ENCODE measurements at regions not wholly inside any gene's neighbourhood (a gene's known extent, or its start where the extent isn't known, plus 50 kb on each side); places are given as distances from the start of the nearest gene placed in this dataset.

DNA sequence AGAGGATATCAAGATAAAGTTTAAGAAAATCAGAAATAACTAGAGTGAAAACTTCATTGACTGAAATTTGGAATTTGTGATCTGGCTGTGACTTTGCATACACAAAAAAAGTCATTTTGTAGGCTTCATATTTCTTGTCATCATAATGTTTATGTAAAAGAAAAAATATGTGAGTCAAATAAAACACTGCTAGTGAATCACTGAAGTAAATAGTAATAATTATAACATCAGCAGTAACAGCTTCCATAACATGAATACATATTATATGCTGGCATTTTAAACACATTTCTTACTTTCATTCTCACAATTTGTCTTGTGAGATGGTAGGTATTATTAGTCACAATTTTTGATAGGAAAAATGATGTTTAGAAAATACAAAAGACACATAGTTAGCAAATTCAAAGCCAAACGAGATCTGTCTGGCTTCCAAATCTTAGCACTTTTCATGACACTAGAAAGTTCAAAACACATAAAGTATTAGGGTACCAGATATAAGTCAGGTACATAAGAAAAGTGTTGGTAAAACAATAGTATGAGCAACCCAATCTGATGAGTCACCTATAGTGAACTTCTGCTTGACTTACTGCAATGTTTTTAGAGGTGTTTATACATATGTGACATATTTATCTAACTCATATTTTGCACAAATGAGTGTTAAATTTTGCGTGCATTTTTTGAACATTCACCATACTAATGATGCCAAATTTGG is 241.0 kb upstream of the SNX7 start:
- no peak for DNase-seq

DNA sequence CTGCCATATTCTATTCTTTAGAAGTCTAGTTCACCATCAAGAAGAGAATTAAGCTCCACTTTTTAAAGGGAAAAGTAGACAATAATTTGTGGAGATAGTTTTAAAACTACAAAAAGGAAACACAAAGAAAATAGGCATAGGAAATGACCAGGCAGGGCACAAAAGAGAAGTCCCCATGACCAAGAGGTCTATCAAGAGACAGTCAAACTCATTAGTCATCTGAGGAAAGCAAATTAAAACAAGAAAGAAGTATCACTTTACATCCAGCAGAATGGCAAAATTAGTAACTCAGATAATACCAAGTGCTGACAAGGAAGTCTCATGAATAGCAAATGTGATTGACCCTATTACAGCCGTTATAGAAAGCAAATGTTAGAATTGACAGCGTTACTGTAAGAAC is 243.7 kb upstream of the SNX7 start:
- DNase-seq = no peak

GRCh38 chr1:98410082-98410481 is 251.4 kb upstream of the SNX7 start:
- no peak for DNase-seq

DNA sequence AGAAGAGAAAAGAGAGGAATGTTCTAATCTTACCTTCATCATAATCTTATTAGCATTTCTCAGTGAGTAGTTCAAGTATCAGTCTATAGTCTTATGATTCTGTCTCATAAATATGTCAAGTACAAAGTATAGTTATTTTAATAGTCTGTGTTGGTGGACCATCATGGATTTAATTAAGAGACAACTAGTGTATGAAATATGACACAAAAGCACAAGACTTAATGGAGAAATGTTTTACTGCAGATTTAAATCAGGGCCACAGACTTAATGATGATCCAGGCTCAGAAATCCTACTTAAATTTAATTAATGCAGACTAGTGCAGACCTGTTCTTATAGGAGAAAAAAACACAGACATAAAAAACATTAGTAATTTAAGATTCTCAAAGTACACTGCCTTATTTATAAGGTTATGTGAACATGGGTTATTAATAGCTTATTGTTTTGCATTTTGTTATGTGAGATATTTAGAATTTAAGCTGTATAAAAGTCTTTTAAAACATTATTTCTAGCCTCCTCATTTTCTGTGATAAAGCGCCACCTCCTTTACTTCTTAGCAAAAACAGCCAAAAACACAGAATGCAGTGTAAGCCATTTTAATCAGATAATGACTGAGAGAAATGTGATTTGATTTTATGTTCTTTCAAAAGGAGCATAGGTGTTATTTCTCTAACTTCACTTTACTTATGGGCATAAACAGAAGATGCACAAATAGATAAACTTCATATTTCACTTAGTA is 255.0 kb upstream of the SNX7 start:
- no peak for DNase-seq

DNA sequence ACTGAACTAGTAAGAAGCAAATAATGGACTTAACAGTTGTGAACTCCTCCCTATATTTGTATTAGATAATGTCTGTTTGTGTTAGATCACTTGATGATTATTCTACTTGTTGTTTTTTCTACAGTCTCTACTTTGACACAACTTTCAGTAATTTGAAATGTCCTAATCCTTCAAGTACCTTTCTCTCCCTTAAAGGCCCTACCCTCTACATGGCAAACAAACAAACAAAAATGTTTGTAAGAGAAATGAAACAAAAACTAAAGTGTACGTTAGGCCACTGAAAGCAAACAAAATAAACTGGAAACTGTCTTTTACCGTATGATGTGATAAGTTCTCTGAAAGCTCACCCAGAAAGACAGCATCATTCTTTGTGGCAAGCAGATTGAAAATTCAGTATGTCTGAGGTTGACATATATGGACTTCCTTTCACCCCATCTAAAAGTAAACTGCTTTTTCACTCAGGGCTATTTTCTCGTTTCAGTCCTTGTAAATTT is 255.9 kb upstream of the SNX7 start:
- DNase-seq = no peak

- no peak for DNase-seq
Observed at GRCh38 chr1:98404866-98405265, 256.7 kb upstream of the SNX7 start.

- no peak for DNase-seq
Observed at GRCh38 chr1:98403963-98404480, 257.5 kb upstream of the SNX7 start.

DNA sequence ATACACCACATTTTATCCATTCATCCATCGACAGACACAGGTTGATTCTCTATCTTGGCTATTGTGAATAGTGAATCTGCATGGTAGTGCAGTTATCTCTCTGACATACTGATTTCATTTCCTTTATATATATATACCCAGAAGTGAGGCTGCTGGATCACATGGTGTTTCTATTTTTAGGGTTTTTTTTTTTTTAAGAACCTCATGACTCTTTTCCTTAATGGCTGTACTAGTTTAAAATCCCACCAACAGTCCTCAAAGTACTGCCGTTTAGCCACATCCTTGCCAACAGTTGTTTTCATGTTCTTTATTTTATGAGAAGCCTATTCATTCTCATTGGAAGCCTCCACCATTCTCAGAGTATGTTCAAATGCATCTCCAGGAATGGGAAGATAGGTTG is 258.7 kb upstream of the SNX7 start:
- no peak for DNase-seq

DNA sequence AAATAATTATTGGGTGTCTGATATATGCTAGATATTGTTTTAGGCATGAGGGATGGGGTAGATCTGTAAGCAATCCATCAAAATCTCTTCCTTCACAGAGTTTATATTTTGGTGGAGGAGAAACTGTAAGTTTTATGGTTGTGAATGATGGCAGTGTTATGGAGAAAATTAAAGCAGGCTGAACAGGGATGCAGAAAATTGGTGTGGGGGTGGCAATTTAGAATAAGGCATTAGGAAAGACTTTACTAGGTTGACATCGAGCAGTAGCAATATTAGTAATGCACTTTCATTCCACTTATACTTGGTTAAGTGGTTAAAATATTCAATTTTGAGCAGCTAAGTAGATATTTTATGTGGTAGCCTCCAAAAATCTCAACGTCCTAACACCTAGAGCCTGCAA is 261.1 kb upstream of the SNX7 start:
- DNase-seq = no peak

GRCh38 chr1:98399218-98399617 is 262.3 kb upstream of the SNX7 start:
- no peak for DNase-seq

- no peak for DNase-seq
Observed at GRCh38 chr1:98398649-98399048, 262.9 kb upstream of the SNX7 start.

DNA sequence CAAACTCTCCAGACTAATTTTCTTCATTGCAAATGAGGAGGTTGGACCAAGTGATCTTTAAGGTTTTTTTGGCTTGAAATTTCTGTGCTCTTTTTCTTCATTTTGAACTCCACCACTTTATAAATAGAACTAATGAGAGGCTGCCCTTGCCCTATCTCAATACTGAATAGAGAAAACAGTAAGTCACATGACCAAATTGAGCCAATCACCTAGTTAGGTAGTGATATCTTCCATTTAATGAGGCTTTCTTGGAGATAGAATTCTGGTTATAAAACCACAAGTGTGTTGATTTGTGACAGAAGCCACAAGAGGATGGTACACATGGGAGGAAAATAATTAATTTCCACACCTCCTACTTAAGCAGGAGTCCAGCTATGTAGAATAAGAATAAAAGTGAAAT is 263.4 kb upstream of the SNX7 start:
- no peak for DNase-seq

- no peak for DNase-seq
Observed at GRCh38 chr1:98393719-98394118, 267.8 kb upstream of the SNX7 start.

GRCh38 chr1:98391175-98391574 is 270.3 kb upstream of the SNX7 start:
- no peak for DNase-seq

DNA sequence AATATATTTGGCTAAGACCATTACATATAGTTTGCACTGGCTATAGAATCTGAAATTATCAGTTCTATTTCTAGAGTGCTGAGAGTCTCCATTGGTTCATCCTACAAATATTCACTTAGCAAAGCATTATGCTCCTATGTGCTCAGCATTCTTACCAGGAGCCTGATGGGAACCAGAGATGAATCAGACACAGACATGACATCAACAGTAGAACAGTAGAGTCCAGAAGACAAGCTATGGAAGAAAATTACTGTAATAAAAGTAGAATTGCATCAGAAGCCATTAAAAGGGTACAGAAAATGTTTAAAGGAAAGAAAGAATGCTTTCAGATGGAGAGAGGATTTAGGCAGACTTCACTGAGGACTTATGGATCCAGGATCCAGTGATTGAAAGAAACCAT is 271.7 kb upstream of the SNX7 start:
- no peak for DNase-seq

GRCh38 chr1:98388441-98388840 is 273.1 kb upstream of the SNX7 start:
- no peak for DNase-seq

DNA sequence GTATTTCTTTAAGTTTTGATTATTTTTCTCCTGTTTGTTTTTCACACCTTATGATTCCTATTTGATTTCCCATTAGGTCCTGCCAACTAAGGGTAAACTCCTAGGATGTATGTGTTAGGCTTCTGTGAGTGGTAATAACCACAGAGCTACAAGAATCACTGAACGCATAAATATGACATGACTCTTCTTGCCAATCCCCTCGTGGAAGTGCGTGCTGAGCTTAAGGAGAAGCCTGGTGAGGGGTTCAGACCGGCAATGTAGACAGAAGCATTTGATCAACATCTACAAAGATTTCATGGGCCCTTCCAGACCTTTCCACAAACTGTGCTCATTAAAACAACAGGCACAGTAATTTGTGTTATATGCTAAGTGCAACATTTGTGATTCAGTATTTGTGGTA is 273.8 kb upstream of the SNX7 start:
- no peak for DNase-seq

GRCh38 chr1:98386675-98387440 is 274.7 kb upstream of the SNX7 start:
- no peak for DNase-seq

GRCh38 chr1:98385652-98386051 is 275.9 kb upstream of the SNX7 start:
- no peak for DNase-seq

DNA sequence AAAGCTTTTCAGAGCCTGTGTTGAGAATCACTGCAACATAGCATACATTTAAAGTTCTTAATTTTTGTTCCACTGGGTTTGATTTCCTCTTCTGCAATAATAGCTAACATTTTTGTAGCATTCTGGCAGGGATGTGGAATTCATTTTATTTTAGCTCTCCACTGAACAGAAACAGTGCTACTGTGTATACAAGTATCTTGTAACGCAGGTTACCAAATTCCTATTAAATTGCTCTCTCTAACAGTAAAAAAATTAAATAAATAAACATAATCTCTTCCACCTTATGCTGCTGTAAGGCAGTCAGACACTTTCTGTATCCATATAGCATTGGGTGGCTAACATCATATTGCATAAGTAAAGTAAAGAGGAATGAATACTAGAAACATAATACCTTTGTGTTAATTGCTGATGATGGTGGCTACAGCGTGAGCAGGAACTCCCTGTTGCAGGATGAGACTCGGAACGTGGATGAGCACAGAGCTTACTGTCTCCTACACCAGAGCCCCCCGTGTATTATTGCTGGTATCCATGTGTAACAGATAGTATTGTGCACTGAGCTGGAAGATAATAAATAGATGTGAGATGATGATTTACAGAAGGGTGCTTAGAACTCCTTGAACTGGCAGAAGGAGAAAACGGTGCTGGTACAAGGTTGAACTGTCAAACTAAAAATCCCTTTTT is 276.9 kb upstream of the SNX7 start:
- DNase-seq = no peak

DNA sequence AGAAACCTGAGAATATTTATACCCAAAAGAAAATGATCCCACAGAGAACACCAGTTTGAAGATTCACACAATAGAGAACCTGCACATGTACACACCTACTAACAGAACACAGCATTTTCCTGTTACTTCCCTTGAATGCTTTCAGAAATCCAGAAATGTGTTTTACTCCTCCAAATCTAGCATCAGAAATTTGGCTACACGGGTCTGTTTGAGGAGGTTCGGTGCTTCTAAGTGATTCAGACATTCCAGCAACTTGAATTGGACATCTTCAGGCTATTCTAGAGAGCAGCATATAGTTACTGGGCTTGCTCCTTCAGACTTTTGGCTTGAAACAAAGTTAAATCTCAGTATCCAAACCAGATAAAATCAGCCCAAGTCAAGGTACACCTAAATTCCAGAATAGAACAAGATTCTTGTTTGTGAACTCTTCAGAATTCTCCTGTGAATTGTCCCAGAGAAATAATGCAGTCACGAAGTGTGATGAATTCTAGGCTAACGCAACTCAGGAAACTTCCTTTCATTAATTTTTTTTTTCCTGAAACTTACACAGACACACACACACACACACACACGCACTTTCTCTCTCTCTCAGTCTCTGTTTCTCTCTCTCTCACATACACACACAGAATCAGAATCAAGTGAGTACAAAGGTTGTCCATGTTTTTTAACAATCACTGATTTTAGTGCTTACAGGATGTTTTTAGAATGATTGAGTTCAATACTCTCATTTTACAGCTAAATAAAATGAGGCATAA is 278.4 kb upstream of the SNX7 start:
- DNase-seq = no peak

DNA sequence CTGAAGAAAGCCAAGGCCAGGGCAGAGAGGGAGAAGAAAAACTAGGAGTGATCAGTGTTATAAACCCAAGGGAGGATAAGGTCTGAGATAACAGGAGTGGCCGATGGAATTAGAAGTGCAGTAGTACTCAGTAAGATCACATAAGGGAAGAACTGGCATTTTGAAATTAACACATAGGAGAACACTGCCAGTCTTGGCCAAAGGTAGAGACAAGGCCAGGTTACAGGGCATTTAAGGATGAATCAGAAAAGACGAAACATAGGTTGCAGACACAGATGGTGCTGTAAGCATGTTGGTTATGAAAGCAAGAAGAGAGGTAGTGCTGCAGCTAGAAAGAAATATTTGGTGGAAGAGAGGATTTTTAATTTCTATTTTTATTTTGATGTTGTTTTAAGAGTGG is 278.9 kb upstream of the SNX7 start:
- no peak for DNase-seq
